ACC112 (cell line): ENCODE measurements at regions not wholly inside any gene's neighbourhood (a gene's known extent, or its start where the extent isn't known, plus 50 kb on each side); places are given as distances from the start of the nearest gene placed in this dataset.

Experiments used
- H2AFZ ChIP-seq: fragments of 200-600 bp; sonication (generic); one replicate; pipeline ENCODE4 v1.6.0; 2017; ENCODE audit warnings: antibody characterized with exemption, low read length; ENCODE audit not compliant: unreplicated experiment
- H3K27ac ChIP-seq: fragments of 200-600 bp; sonication (generic); 2 replicates; pipeline ENCODE4 v1.5.1; 2014; ENCODE audit warnings: low read depth, mild to moderate bottlenecking, antibody characterized with exemption, low read length, moderate library complexity
- H3K27me3 ChIP-seq: fragments of 200-600 bp; sonication (generic); 2 replicates; pipeline ENCODE4 v1.6.1; 2014; ENCODE audit warnings: mild to moderate bottlenecking, antibody characterized with exemption, low read length, moderate library complexity, mixed read lengths; ENCODE audit not compliant: insufficient read depth
- H3K36me3 ChIP-seq: fragments of 200-600 bp; sonication (generic); 2 replicates; pipeline ENCODE4 v1.6.1; 2016; ENCODE audit warnings: mild to moderate bottlenecking, antibody characterized with exemption, low read length, moderate library complexity, mixed read lengths; ENCODE audit not compliant: insufficient read depth
- H3K4me1 ChIP-seq: fragments of 200-600 bp; sonication (generic); one replicate; pipeline ENCODE4 v1.6.1; 2016; ENCODE audit warnings: low read length, mixed read lengths; ENCODE audit not compliant: insufficient read depth, unreplicated experiment, control insufficient read depth
- H3K4me3 ChIP-seq: fragments of 200-600 bp; sonication (generic); 2 replicates; pipeline ENCODE4 v1.5.1; 2014; ENCODE audit warnings: mild to moderate bottlenecking, low read depth, low read length
- H3K79me2 ChIP-seq: fragments of 200-600 bp; sonication (generic); one replicate; pipeline ENCODE4 v1.6.0; 2016; ENCODE audit warnings: low read length; ENCODE audit not compliant: control insufficient read depth, unreplicated experiment, insufficient read depth

- no peak overlapping the region for H3K4me3 ChIP-seq
- no peaks in the 10 kb centered on the region for H3K79me2 ChIP-seq
- H3K27ac ChIP-seq, result no peak overlapping the region
- H3K4me1 ChIP-seq, result peaks cover 4% of the 10 kb centered on the region
- no peaks in the 10 kb centered on the region for H3K36me3 ChIP-seq
- peaks cover 9% of the 10 kb centered on the region for H3K27me3 ChIP-seq
- no peak overlapping the region for H2AFZ ChIP-seq
Measured at GRCh38 chr16:17605784-17606183, 135.0 kb upstream of the XYLT1 start.

GRCh38 chr16:17603626-17604025, 132.9 kb upstream of the XYLT1 start:
- no peak overlapping the region for H2AFZ ChIP-seq
- peaks cover 9% of the 10 kb centered on the region for H3K27me3 ChIP-seq
- peaks cover 4% of the 10 kb centered on the region for H3K4me1 ChIP-seq
- no peak overlapping the region for H3K27ac ChIP-seq
- no peak overlapping the region for H3K4me3 ChIP-seq
- no peaks in the 10 kb centered on the region for H3K79me2 ChIP-seq
- H3K36me3 ChIP-seq, result no peaks in the 10 kb centered on the region

- Histone ChIP-seq H2AFZ (no peak overlapping the region), H3K4me3 (no peak overlapping the region), H3K36me3 (no peaks in the 10 kb centered on the region), H3K79me2 (no peaks in the 10 kb centered on the region), H3K4me1 (peaks cover 4% of the 10 kb centered on the region), H3K27ac (no peak overlapping the region), H3K27me3 (peaks cover 2% of the 10 kb centered on the region)
Measured at GRCh38 chr16:17602678-17603077, 131.9 kb upstream of the XYLT1 start.

- Histone ChIP-seq H3K4me1 (no peaks in the 10 kb centered on the region), H2AFZ (no peak overlapping the region)
Measured at GRCh38 chr16:17598968-17599367, 128.2 kb upstream of the XYLT1 start.

GRCh38 chr16:17591655-17592405, 121.1 kb upstream of the XYLT1 start:
- H3K79me2 ChIP-seq, result no peaks in the 10 kb centered on the region
- no peak overlapping the region for H2AFZ ChIP-seq
- H3K27ac ChIP-seq, result no peak overlapping the region
- no peaks in the 10 kb centered on the region for H3K36me3 ChIP-seq
- no peaks in the 10 kb centered on the region for H3K4me1 ChIP-seq
- peaks cover 53% of the 10 kb centered on the region for H3K27me3 ChIP-seq
- no peak overlapping the region for H3K4me3 ChIP-seq

More at GRCh38 chr16:17598968-17599367, 128.2 kb upstream of the XYLT1 start:
- H3K36me3 ChIP-seq, result no peaks in the 10 kb centered on the region
- H3K79me2 ChIP-seq, result no peaks in the 10 kb centered on the region
- no peak overlapping the region for H3K27ac ChIP-seq
- H3K4me3 ChIP-seq, result no peak overlapping the region
- H3K27me3 ChIP-seq, result peaks cover 5% of the 10 kb centered on the region

GRCh38 chr16:17590711-17591654, 120.2 kb upstream of the XYLT1 start:
- Histone ChIP-seq H3K36me3 (no peaks in the 10 kb centered on the region), H3K27ac (no peak overlapping the region), H3K79me2 (no peaks in the 10 kb centered on the region), H2AFZ (no peak overlapping the region), H3K4me1 (no peaks in the 10 kb centered on the region), H3K4me3 (no peak overlapping the region), H3K27me3 (peaks cover 57% of the 10 kb centered on the region)

GRCh38 chr16:17589898-17590297, 119.1 kb upstream of the XYLT1 start:
- H3K4me1 ChIP-seq, result no peaks in the 10 kb centered on the region
- no peak overlapping the region for H2AFZ ChIP-seq
- no peak overlapping the region for H3K27ac ChIP-seq
- H3K36me3 ChIP-seq, result no peaks in the 10 kb centered on the region
- no peaks in the 10 kb centered on the region for H3K79me2 ChIP-seq
- H3K4me3 ChIP-seq, result no peak overlapping the region
- H3K27me3 ChIP-seq, result peaks cover 65% of the 10 kb centered on the region

- H3K79me2 ChIP-seq, result no peaks in the 10 kb centered on the region
- no peak overlapping the region for H3K27ac ChIP-seq
- H3K4me3 ChIP-seq, result no peak overlapping the region
- H3K36me3 ChIP-seq, result no peaks in the 10 kb centered on the region
- no peaks in the 10 kb centered on the region for H3K4me1 ChIP-seq
- no peak overlapping the region for H2AFZ ChIP-seq
- H3K27me3 ChIP-seq, result peaks cover 77% of the 10 kb centered on the region
Measured at GRCh38 chr16:17585449-17586074, 114.8 kb upstream of the XYLT1 start.

- Histone ChIP-seq H3K27me3 (peaks cover 23% of the 10 kb centered on the region), H2AFZ (no peak overlapping the region), H3K36me3 (no peaks in the 10 kb centered on the region), H3K4me3 (no peak overlapping the region), H3K79me2 (no peaks in the 10 kb centered on the region), H3K4me1 (peaks cover 5% of the 10 kb centered on the region), H3K27ac (no peak overlapping the region)
Measured at GRCh38 chr16:17578981-17579874, 108.5 kb upstream of the XYLT1 start.

GRCh38 chr16:17574256-17574655, 103.5 kb upstream of the XYLT1 start:
- no peaks in the 10 kb centered on the region for H3K79me2 ChIP-seq
- no peak overlapping the region for H2AFZ ChIP-seq
- peaks cover 5% of the 10 kb centered on the region for H3K4me1 ChIP-seq
- no peak overlapping the region for H3K4me3 ChIP-seq
- no peak overlapping the region for H3K27ac ChIP-seq
- H3K36me3 ChIP-seq, result no peaks in the 10 kb centered on the region
- peaks cover 36% of the 10 kb centered on the region for H3K27me3 ChIP-seq
